Psoas muscle (tissue), 7 donors: ENCODE measurements at regions not wholly inside any gene's neighbourhood (a gene's known extent, or its start where the extent isn't known, plus 50 kb on each side); places are given as distances from the start of the nearest gene placed in this dataset.

Experiments used
- ATAC-seq, 4 donors: fragments of 200-7000 bp; cut with Tn5 transposase; one replicate each; pipeline ENCODE4 v1.9.1; 2020; ENCODE audit warnings: moderate library complexity in 3 of 4, mild to moderate bottlenecking in 2 of 4
- DNase-seq, 2 donors: peaks; one replicate each; pipeline ENCODE4 v3.0.0-alpha.2; 2020
- H3K27ac ChIP-seq: fragments of 200-600 bp; one replicate; pipeline ENCODE4 v1.8.0; 2022
- H3K27me3 ChIP-seq, 3 donors: fragments of 200-600 bp in 1 of 3; one replicate each; pipeline versions ENCODE4 v1.6.1 to v1.8.0; 2013 to 2022; ENCODE audit warnings: low read length in 2 of 3, mild to moderate bottlenecking in 2 of 3, moderate library complexity in 1 of 3; ENCODE audit not compliant: insufficient read depth in 3 of 3
- H3K36me3 ChIP-seq, 2 donors: fragments of 200-600 bp in 1 of 2; one replicate each; pipeline versions ENCODE4 v1.6.1 to v1.8.0; 2013 to 2022; ENCODE audit warnings: low read depth in 1 of 2, mild to moderate bottlenecking in 1 of 2, moderate library complexity in 1 of 2; ENCODE audit not compliant: insufficient read depth in 1 of 2
- H3K4me1 ChIP-seq: fragments of 200-600 bp; one replicate; pipeline ENCODE4 v1.8.0; 2022
- H3K4me3 ChIP-seq: fragments of 200-600 bp; one replicate; pipeline ENCODE4 v1.8.0; 2022; ENCODE audit warnings: mild to moderate bottlenecking
- H3K9me3 ChIP-seq: fragments of 200-600 bp; one replicate; pipeline ENCODE4 v1.8.0; 2022
- WGBS, 3 donors: extraction: QIAGEN DNeasy Blood & Tissue Kit; methylation state at CpG; one replicate each; pipeline versions ENCODE4 v1.1.6 to v1.1.7; 2013; 5-methylcytosine and 5-hydroxymethylcytosine counted together
- intact Hi-C, 2 donors: fragments of 100-400 bp; cut with DNase I; formaldehyde crosslinking; loops; one replicate each; pipeline versions ENCODE4 v1.11.0 to v1.14.2; 2022
- TF ChIP-seq, protein P1 (sequence below): fragments of 200-600 bp; IDR thresholded peaks from one replicate; pipeline ENCODE4 v1.8.0; 2022; ENCODE audit warnings: antibody characterized with exemption
- donor health status: healthy with polysubstance abuse.
- donor health status: DM: no; HTN: no; CAD: no; lungs with moderate emphysema.
- donor health status: Bipolar disorder and iron deficiency.
- donor health status: healthy.
- donor health status: DM: yes; HTN: yes; CAD: no.
- donor health status: DM: no; HTN: no; CAD: no.
- donor health status: DM: yes; HTN: yes; CAD: no.

DNA sequence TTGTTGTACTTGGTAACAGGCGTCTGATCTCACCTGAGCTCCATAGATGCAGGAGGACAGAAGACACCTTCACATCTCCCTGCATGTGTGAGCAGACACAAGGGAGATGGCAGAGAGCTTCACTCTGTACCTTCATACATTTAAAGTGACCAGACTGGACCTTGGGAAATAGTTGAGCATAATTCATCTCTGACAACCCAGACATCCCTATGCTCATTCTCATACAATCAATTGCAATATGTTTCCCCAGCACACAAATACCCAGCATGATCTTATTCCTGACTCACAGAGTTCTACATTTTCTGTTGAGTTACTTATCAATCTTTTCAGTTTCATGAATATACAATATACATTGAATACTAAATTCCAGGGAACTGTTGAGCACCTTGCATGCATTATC lies 488.2 kb upstream of the API5 start:
- no peaks in the 10 kb centered on the region for H3K36me3 ChIP-seq
- WGBS, 3 donors = 39 to 56% (median 40%) methylated on average over 1 of the region's 1 CpG
- H3K27ac ChIP-seq = no peak overlapping the region
- no peaks in the 10 kb centered on the region for H3K27me3 ChIP-seq
- ATAC-seq (no peak), DNase-seq (no peak)
- TF ChIP-seq, protein P1, sequence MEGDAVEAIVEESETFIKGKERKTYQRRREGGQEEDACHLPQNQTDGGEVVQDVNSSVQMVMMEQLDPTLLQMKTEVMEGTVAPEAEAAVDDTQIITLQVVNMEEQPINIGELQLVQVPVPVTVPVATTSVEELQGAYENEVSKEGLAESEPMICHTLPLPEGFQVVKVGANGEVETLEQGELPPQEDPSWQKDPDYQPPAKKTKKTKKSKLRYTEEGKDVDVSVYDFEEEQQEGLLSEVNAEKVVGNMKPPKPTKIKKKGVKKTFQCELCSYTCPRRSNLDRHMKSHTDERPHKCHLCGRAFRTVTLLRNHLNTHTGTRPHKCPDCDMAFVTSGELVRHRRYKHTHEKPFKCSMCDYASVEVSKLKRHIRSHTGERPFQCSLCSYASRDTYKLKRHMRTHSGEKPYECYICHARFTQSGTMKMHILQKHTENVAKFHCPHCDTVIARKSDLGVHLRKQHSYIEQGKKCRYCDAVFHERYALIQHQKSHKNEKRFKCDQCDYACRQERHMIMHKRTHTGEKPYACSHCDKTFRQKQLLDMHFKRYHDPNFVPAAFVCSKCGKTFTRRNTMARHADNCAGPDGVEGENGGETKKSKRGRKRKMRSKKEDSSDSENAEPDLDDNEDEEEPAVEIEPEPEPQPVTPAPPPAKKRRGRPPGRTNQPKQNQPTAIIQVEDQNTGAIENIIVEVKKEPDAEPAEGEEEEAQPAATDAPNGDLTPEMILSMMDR = no peak
- intact Hi-C loops = no loop called here
- no peaks in the 10 kb centered on the region for H3K4me1 ChIP-seq
- H3K9me3 ChIP-seq = no peaks in the 10 kb centered on the region
- H3K4me3 ChIP-seq = no peak overlapping the region

DNA sequence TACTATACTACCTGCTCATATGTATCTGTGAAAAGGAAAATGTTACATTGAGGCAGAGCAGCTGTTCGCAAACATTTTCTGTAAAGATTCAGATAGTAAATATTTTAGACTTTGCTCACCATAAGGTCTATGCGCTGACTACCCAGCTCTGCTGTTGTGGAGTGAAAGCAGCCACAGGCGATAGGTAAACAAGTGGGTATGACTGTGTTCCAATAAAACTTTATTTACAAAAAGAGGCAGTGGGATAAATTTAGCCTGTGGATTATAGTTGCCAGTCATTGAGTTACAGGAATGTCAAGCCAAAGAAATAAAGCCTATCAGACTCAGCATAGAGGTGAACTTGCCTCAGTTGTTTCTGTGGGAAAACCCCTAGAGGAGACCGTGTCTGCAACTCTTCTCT lies 487.7 kb upstream of the API5 start:
- 88 to 97% (median 89%) methylated on average over 4 of the region's 4 CpGs for WGBS, 3 donors
- Histone ChIP-seq H3K36me3 (no peaks in the 10 kb centered on the region), H3K27ac (no peak overlapping the region), H3K4me3 (no peak overlapping the region), H3K4me1 (no peaks in the 10 kb centered on the region), H3K27me3 (no peaks in the 10 kb centered on the region), H3K9me3 (no peaks in the 10 kb centered on the region)
- TF ChIP-seq, protein P1 = no peak
- ATAC-seq (no peak), DNase-seq (no peak)
- intact Hi-C loops = no loop called here

DNA sequence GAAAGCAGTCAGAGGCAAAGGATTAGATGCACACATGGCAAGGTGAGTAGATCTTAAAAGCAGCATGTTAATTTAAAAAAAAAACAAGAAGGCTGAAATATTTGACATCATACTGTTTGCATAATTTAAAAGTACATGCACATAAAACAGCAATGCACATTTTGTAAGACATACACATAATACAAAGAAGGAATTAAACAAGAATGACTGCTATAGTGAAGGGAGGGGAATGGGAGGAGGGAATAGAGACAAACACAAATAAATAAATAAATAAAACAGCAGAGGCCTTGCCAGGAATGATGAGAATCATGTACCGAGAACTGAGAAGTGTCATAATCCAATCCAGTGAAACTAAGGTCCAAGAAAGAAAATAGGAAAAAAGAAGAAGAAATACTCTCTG lies 486.2 kb upstream of the API5 start:
- 65 to 73% (median 68%) methylated on average over 1 of the region's 1 CpG for WGBS, 3 donors
- intact Hi-C loops = no loop called here
- H3K27me3 ChIP-seq = no peaks in the 10 kb centered on the region

DNA sequence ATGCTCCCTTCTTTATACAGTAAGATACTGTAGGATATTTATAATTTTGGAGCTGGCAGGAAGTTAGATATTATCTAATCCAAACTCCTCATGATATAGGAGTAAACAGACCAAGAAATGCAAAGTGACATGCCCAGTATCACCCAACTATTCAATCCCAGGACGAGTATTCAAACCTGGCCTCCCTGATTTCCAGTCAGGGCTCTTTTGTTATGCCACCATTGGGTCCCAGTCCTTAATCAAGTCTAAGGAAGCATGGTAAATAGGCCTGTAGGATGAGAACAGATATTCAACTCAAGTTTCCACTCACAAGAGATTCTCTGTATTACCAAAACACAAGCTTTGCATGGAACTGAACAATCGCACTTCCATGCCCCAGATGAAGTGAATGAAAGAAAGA lies 484.0 kb upstream of the API5 start:
- WGBS, 3 donors = 54 to 60% (median 58%) methylated on average over 2 of the region's 2 CpGs
- DNase-seq = no peak
- H3K9me3 ChIP-seq = no peaks in the 10 kb centered on the region
- ATAC-seq = no peak
- TF ChIP-seq, protein P1 = no peak
- no peaks in the 10 kb centered on the region for H3K36me3 ChIP-seq
- H3K4me3 ChIP-seq = no peak overlapping the region
- intact Hi-C loops = no loop called here
- H3K27me3 ChIP-seq = no peaks in the 10 kb centered on the region
- no peak overlapping the region for H3K27ac ChIP-seq
- H3K4me1 ChIP-seq = no peaks in the 10 kb centered on the region

More for the DNA sequence above, 486.2 kb upstream of the API5 start:
- Histone ChIP-seq H3K9me3 (no peaks in the 10 kb centered on the region), H3K27ac (no peak overlapping the region), H3K4me3 (no peak overlapping the region), H3K36me3 (no peaks in the 10 kb centered on the region), H3K4me1 (no peaks in the 10 kb centered on the region)
- ATAC-seq = no peak
- TF ChIP-seq, protein P1 = no peak
- DNase-seq = no peak

DNA sequence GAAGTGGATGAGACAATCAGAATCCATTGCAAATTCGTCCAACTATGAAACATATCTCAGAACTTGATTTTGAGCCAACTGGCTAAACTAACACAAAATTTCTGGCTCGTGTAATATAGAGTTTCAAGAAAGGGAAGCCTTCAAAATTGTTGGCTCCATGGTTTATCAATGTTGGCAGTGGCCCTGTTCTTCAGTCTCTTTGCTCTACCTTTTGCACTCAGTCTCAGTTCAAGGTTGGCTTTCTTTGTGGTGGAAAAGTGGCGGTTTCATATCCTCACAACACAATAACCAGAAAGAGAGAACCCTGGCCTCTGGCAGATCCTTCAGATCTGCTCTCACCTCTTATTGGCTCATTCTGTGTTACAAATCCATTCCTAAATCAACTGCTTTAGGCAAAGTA lies 473.8 kb upstream of the API5 start:
- Histone ChIP-seq H3K27me3 (no peaks in the 10 kb centered on the region), H3K27ac (no peak overlapping the region), H3K4me3 (no peak overlapping the region), H3K36me3 (no peaks in the 10 kb centered on the region), H3K4me1 (no peaks in the 10 kb centered on the region), H3K9me3 (no peaks in the 10 kb centered on the region)
- ATAC-seq (no peak), DNase-seq (no peak)
- intact Hi-C loops = no loop called here
- TF ChIP-seq, protein P1 = no peak
- 34 to 51% (median 40%) methylated on average over 3 of the region's 3 CpGs for WGBS, 3 donors
